ENCODE measurements at regions not wholly inside any gene's neighbourhood (a gene's known extent, or its start where the extent isn't known, plus 50 kb on each side); places are given as distances from the start of the nearest gene placed in this dataset.
A peak's percentile ranks its signal among the peaks of the same experiment; 100 is the strongest.

- Histone ChIP-seq H2AFZ (ENCODE audit: low read length) (peak overlapping the region; percentile 34; the same call in 1 of the 2 replicates), H3K4me2 (ENCODE audit: low read depth, low read length, poor library complexity, severe bottlenecking) (no peak overlapping the region), H3K4me3 (ENCODE audit: low read length, poor library complexity, severe bottlenecking) (no peak overlapping the region)
These were observed 766.4 kb upstream of the ID2 start for GRCh38 chr2:7915302-7916091.

GRCh38 chr2:7916670-7917069, 765.2 kb upstream of the ID2 start:
- peaks cover 23% of the 10 kb centered on the region for H3K4me1 ChIP-seq (ENCODE audit: insufficient read depth, low read length, poor library complexity, severe bottlenecking)
- no peak overlapping the region for H2AFZ ChIP-seq (ENCODE audit: low read length)
- no peaks in the 10 kb centered on the region for H3K27me3 ChIP-seq (ENCODE audit: insufficient read depth, low read length, poor library complexity, severe bottlenecking)
- H3K9me3 ChIP-seq (ENCODE audit: insufficient read depth, low read depth, low read length) = no peaks in the 10 kb centered on the region
- H3K4me3 ChIP-seq (ENCODE audit: low read length, poor library complexity, severe bottlenecking) = peak overlapping the region; percentile 33
- H3K4me2 ChIP-seq (ENCODE audit: low read depth, low read length, poor library complexity, severe bottlenecking) = peak overlapping the region; percentile 64
- H3K9me2 ChIP-seq (replicated peaks; ENCODE audit: low read depth, low read length) = no peaks in the 10 kb centered on the region
- TF ChIP-seq EZH2phosphoT487 (IDR thresholded peaks at IDR 0.05; ENCODE audit: borderline replicate concordance) (no peak), CTCF (conservative IDR thresholded peaks at IDR 0.05; ENCODE audit: low read length) (no peak)
- 0 out of 2 replicates have a peak, but pooled peaks cover 5% of the 10 kb centered on the region for H3F3A ChIP-seq (ENCODE audit: low read depth)
- no peaks in the 10 kb centered on the region for H3K36me3 ChIP-seq (ENCODE audit: insufficient read depth, low read length)
- no peak overlapping the region for H3K9ac ChIP-seq (ENCODE audit: low read depth, low read length, poor library complexity, severe bottlenecking)
- no peaks in the 10 kb centered on the region for H4K20me1 ChIP-seq (ENCODE audit: insufficient read depth, low read length, poor library complexity, severe bottlenecking)
- H3K79me2 ChIP-seq (ENCODE audit: insufficient read depth, low read length) = no peaks in the 10 kb centered on the region

More at GRCh38 chr2:7915302-7916091, 766.4 kb upstream of the ID2 start:
- Histone ChIP-seq H3K9me2 (replicated peaks; ENCODE audit: low read depth, low read length) (no peaks in the 10 kb centered on the region), H3K36me3 (ENCODE audit: insufficient read depth, low read length) (no peaks in the 10 kb centered on the region), H4K20me1 (ENCODE audit: insufficient read depth, low read length, poor library complexity, severe bottlenecking) (no peaks in the 10 kb centered on the region), H3K27me3 (ENCODE audit: insufficient read depth, low read length, poor library complexity, severe bottlenecking) (no peaks in the 10 kb centered on the region), H3K4me1 (ENCODE audit: insufficient read depth, low read length, poor library complexity, severe bottlenecking) (peaks cover 23% of the 10 kb centered on the region), H3K79me2 (ENCODE audit: insufficient read depth, low read length) (no peaks in the 10 kb centered on the region), H3F3A (ENCODE audit: low read depth) (0 out of 2 replicates have a peak, but pooled peaks cover 5% of the 10 kb centered on the region), H3K9ac (ENCODE audit: low read depth, low read length, poor library complexity, severe bottlenecking) (no peak overlapping the region), H3K9me3 (ENCODE audit: insufficient read depth, low read depth, low read length) (no peaks in the 10 kb centered on the region)
- TF ChIP-seq CTCF (conservative IDR thresholded peaks at IDR 0.05; ENCODE audit: low read length) (no peak), EZH2phosphoT487 (IDR thresholded peaks at IDR 0.05; ENCODE audit: borderline replicate concordance) (no peak)

GRCh38 chr2:7919510-7919909, 762.3 kb upstream of the ID2 start:
- Histone ChIP-seq H3K4me1 (ENCODE audit: insufficient read depth, low read length, poor library complexity, severe bottlenecking) (peaks cover 23% of the 10 kb centered on the region), H3F3A (ENCODE audit: low read depth) (0 out of 2 replicates have a peak, but pooled peaks cover 5% of the 10 kb centered on the region), H3K4me2 (ENCODE audit: low read depth, low read length, poor library complexity, severe bottlenecking) (no peak overlapping the region), H3K9me3 (ENCODE audit: insufficient read depth, low read depth, low read length) (no peaks in the 10 kb centered on the region), H3K27me3 (ENCODE audit: insufficient read depth, low read length, poor library complexity, severe bottlenecking) (no peaks in the 10 kb centered on the region), H2AFZ (ENCODE audit: low read length) (no peak overlapping the region), H4K20me1 (ENCODE audit: insufficient read depth, low read length, poor library complexity, severe bottlenecking) (no peaks in the 10 kb centered on the region), H3K79me2 (ENCODE audit: insufficient read depth, low read length) (no peaks in the 10 kb centered on the region), H3K36me3 (ENCODE audit: insufficient read depth, low read length) (no peaks in the 10 kb centered on the region), H3K4me3 (ENCODE audit: low read length, poor library complexity, severe bottlenecking) (no peak overlapping the region), H3K9me2 (replicated peaks; ENCODE audit: low read depth, low read length) (no peaks in the 10 kb centered on the region), H3K9ac (ENCODE audit: low read depth, low read length, poor library complexity, severe bottlenecking) (no peak overlapping the region)
- TF ChIP-seq CTCF (conservative IDR thresholded peaks at IDR 0.05; ENCODE audit: low read length) = no peak
- no peak for TF ChIP-seq EZH2phosphoT487 (IDR thresholded peaks at IDR 0.05; ENCODE audit: borderline replicate concordance)

Data from Loucy (cell line).